ENCODE measurements at regions not wholly inside any gene's neighbourhood (a gene's known extent, or its start where the extent isn't known, plus 50 kb on each side); places are given as distances from the start of the nearest gene placed in this dataset.

DNA sequence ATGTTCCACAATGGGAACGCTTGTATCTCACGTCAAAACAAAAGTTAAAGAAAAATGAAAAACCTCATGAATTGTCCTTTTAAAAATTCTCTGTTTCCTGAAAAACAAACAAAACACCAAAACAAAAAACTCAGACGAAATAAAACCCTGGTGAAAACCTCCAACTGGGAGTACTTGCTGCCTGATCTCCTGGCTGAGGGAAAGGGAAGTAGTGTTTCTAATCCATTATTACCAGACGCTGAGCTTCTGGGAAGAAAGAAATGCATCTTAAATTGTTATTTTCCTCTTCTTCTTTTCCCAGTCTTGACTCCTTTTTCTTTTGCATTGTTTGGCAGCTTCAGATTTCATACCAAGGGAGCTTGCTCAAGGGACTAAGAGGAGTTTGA, 243.2 kb upstream of the RGMA start:
- Histone ChIP-seq H4K20me1 (replicated peaks; ENCODE audit: control insufficient read depth, insufficient read depth, low read length) (no peaks in the 10 kb centered on the region; the same call in 1 of the 2 replicates), H3K36me3 (ENCODE audit: control insufficient read depth, insufficient read depth, low read length) (no peaks in the 10 kb centered on the region), H3K9me1 (ENCODE audit: control insufficient read depth, insufficient read depth, low read length) (no peaks in the 10 kb centered on the region), H3K4me1 (replicated peaks in 1 of 2; ENCODE audit: control insufficient read depth in 2 of 2, insufficient read depth in 2 of 2, low read length in 2 of 2) (no peaks in the 10 kb centered on the region), H3K4me3 (no peak overlapping the region), H3K27ac (ENCODE audit: extremely low read depth, low read depth, low read length) (no peak overlapping the region), H2AFZ (ENCODE audit: low read depth, low read length) (no peak overlapping the region), H3K79me2 (ENCODE audit: control insufficient read depth, insufficient read depth, low read length) (no peaks in the 10 kb centered on the region), H3K27me3 (ENCODE audit: control insufficient read depth in 2 of 2, insufficient read depth in 2 of 2, low read length in 2 of 2) (peaks cover 4 to 21% of the 10 kb centered on the region in 2 experiments; a peak in 3 of 5 replicates), H3K9me3 (replicated peaks; ENCODE audit: control insufficient read depth, insufficient read depth, low read depth, low read length) (no peaks in the 10 kb centered on the region), H3K9ac (ENCODE audit: insufficient read depth in 1 of 2, low read depth in 2 of 2, low read length in 2 of 2) (no peak overlapping the region), H3K4me2 (ENCODE audit: insufficient read depth, low read length) (no peak overlapping the region)
- in situ Hi-C loops (cut with MboI), result no loop called here
- TF ChIP-seq CSDE1 (IDR thresholded peaks at IDR 0.05), result no peak
- TF ChIP-seq, protein P1, sequence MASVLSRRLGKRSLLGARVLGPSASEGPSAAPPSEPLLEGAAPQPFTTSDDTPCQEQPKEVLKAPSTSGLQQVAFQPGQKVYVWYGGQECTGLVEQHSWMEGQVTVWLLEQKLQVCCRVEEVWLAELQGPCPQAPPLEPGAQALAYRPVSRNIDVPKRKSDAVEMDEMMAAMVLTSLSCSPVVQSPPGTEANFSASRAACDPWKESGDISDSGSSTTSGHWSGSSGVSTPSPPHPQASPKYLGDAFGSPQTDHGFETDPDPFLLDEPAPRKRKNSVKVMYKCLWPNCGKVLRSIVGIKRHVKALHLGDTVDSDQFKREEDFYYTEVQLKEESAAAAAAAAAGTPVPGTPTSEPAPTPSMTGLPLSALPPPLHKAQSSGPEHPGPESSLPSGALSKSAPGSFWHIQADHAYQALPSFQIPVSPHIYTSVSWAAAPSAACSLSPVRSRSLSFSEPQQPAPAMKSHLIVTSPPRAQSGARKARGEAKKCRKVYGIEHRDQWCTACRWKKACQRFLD (CRISPR knock-in tag; IDR thresholded peaks at IDR 0.05), result no peak
- no TSS peak for BruUV-seq (replicated peaks)
- FAIRE-seq (no peak), DNase-seq (ENCODE audit: extremely low read depth in 1 of 4, low spot score in 3 of 4) (no peak), ATAC-seq (no peak)
- ChIA-PET POLR2A (no interaction called here), CTCF (ENCODE audit: low intra/inter-chr PET ratio) (no interaction called here)
- 5% methylated on average over 4 of the region's 4 CpGs for WGBS (ENCODE audit: insufficient coverage, low coverage, missing lambda C conversion rate)
- intact Hi-C loops (cut with micrococcal nuclease), result no loop called here

DNA sequence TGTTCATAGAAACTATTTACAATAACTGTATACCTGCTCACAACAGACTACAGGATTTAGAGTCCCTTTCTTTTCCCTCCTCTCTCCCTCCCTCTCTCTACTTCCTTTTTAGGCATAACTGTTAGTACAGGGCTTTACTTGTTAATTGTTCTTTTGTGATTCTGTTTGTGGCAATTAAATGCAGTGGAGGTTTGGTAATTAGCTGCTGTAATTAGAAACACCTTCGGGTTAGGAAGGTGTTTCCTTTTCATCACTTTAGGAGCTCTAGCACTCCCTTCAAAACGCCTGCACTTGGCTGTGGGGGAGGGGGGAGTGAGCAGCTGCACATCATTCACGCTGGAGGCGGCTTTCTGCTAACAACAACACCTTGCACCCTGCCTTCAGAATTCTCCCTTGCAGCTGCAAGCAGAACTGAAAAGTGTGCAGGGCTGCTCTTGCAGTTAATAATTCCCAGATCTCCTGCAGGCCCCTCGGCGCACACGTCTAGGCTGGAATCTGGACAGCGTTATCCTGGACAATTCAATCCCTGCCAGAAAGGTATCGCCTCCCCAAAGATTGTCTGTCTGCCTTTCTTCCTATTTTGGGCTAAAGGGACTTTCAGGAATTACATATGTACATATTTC, 242.6 kb upstream of the RGMA start:
- no peak overlapping the region for H3K9ac ChIP-seq (ENCODE audit: insufficient read depth in 1 of 2, low read depth in 2 of 2, low read length in 2 of 2)
- TF ChIP-seq RFX5 (IDR thresholded peaks at IDR 0.05; ENCODE audit: low read depth, low read length), result no peak
- TF ChIP-seq NR1H2 (CRISPR knock-in tag; IDR thresholded peaks at IDR 0.05), result no peak
- TF ChIP-seq, protein P2, sequence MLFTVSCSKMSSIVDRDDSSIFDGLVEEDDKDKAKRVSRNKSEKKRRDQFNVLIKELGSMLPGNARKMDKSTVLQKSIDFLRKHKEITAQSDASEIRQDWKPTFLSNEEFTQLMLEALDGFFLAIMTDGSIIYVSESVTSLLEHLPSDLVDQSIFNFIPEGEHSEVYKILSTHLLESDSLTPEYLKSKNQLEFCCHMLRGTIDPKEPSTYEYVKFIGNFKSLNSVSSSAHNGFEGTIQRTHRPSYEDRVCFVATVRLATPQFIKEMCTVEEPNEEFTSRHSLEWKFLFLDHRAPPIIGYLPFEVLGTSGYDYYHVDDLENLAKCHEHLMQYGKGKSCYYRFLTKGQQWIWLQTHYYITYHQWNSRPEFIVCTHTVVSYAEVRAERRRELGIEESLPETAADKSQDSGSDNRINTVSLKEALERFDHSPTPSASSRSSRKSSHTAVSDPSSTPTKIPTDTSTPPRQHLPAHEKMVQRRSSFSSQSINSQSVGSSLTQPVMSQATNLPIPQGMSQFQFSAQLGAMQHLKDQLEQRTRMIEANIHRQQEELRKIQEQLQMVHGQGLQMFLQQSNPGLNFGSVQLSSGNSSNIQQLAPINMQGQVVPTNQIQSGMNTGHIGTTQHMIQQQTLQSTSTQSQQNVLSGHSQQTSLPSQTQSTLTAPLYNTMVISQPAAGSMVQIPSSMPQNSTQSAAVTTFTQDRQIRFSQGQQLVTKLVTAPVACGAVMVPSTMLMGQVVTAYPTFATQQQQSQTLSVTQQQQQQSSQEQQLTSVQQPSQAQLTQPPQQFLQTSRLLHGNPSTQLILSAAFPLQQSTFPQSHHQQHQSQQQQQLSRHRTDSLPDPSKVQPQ (CRISPR knock-in tag; IDR thresholded peaks at IDR 0.05; ENCODE audit: borderline replicate concordance), result no peak
- TF ChIP-seq HDAC2 (IDR thresholded peaks at IDR 0.05), result no peak
- no peak overlapping the region for H3K27ac ChIP-seq (ENCODE audit: extremely low read depth, low read depth, low read length)
- DNase-seq (ENCODE audit: extremely low read depth in 1 of 4, low spot score in 3 of 4), result no peak
- H4K20me1 ChIP-seq (replicated peaks; ENCODE audit: control insufficient read depth, insufficient read depth, low read length), result no peaks in the 10 kb centered on the region; the same call in 1 of the 2 replicates
- H3K4me2 ChIP-seq (ENCODE audit: insufficient read depth, low read length), result no peak overlapping the region
- ChIA-PET CTCF (ENCODE audit: low intra/inter-chr PET ratio) (no interaction called here), POLR2A (no interaction called here)
- no peak for FAIRE-seq
- no peaks in the 10 kb centered on the region for H3K9me3 ChIP-seq (replicated peaks; ENCODE audit: control insufficient read depth, insufficient read depth, low read depth, low read length)
- in situ Hi-C loops (cut with MboI), result no loop called here
- intact Hi-C loops (cut with micrococcal nuclease), result no loop called here
- ATAC-seq, result no peak
- no TSS peak for BruUV-seq (replicated peaks)
- no peak overlapping the region for H2AFZ ChIP-seq (ENCODE audit: low read depth, low read length)
- peaks cover 4 to 21% of the 10 kb centered on the region in 2 experiments; a peak in 3 of 5 replicates for H3K27me3 ChIP-seq (ENCODE audit: control insufficient read depth in 2 of 2, insufficient read depth in 2 of 2, low read length in 2 of 2)
- H3K4me3 ChIP-seq, result no peak overlapping the region
- H3K4me1 ChIP-seq (replicated peaks in 1 of 2; ENCODE audit: control insufficient read depth in 2 of 2, insufficient read depth in 2 of 2, low read length in 2 of 2), result no peaks in the 10 kb centered on the region
- H3K79me2 ChIP-seq (ENCODE audit: control insufficient read depth, insufficient read depth, low read length), result no peaks in the 10 kb centered on the region
- WGBS (ENCODE audit: insufficient coverage, low coverage, missing lambda C conversion rate), result under 1% methylated on average over 9 of the region's 9 CpGs
- H3K36me3 ChIP-seq (ENCODE audit: control insufficient read depth, insufficient read depth, low read length), result no peaks in the 10 kb centered on the region
- no peaks in the 10 kb centered on the region for H3K9me1 ChIP-seq (ENCODE audit: control insufficient read depth, insufficient read depth, low read length)

Data from K562 (cell line).